HG02973 (cell line): ENCODE measurements at regions not wholly inside any gene's neighbourhood (a gene's known extent, or its start where the extent isn't known, plus 50 kb on each side); places are given as distances from the start of the nearest gene placed in this dataset.

Experiments
- ATAC-seq: cut with Tn5 transposase; IDR thresholded peaks from one replicate; pipeline ENCODE4 v1.9.1; 2021; ENCODE audit warnings: moderate library complexity; ENCODE audit not compliant: unreplicated experiment

DNA sequence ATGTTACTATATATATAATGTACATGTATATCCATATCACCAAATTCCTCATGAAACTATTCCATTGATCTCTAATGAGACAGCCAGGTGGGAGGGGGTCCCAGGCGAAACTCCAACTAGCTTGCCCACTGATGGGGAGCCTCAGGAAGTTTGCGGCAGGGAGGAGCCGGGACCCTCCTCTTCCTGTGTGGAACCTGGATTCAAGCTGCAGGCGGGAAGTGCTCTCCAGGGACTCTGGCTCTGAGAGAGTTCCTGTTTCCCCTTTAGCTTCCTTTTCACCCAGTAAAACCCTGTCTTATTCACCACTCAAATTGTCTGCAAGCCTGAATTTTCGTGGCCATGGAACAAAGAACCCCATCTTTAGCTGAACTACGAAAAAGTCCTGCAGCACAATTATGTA is 152.2 kb downstream of the OPN5 start:
- no peak for ATAC-seq

DNA sequence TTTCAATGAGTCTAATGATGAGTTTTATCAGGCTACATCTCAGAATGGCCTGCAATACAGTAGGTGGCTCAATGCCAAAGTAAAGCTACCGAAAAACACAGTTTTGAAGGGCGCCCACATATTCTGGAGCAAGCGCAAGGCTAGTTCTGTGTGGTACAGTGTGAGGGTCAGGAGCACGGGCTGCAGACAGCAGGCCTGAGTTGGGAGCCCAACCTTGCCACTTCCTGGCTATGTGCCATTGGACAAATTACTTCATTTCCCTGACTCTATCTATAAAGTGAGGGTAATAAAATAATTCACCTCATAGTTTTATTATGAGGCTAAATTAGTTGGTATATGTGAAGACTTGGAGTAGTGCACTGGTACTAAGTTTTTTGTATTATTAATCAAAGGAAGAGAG is 150.7 kb downstream of the OPN5 start:
- no peak for ATAC-seq

DNA sequence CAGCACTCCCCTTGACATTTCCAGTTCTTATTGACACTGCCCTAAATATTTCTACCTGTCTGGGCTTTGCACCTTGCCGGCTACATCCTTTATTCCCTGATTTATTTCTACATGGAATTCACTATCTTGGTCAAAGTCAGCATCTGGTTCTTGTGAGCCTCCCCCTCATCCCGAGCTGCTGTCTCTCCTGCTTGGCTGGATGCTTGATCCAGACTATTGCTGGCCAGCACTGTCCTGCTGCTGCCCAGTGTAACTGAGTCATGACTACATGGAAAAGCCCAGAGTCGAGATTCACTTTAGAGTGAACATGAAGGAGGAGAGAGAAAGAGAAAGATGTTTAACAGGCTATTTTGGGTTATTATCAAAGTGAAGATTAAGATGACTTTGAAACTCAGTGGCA is 142.2 kb downstream of the OPN5 start:
- no peak for ATAC-seq

DNA sequence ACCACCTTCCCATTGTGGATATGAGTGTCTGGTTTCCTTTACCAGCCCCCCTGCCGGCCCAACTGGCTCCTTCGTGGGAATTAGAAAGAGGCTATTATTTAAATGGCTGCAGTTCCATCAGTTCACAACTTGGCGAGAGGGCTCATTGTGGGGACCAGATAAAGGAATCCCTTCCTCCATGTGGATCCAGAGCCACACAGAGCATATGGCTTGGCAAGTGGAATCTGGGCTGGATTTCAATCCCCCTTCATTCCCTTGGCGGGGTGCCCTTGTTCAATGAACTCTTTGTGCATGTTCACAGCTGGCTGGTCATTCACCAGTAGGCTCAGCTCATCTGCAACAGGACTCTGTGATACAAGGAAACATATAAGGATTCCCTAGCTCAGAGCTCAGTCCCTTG is 140.6 kb downstream of the OPN5 start:
- no peak for ATAC-seq

DNA sequence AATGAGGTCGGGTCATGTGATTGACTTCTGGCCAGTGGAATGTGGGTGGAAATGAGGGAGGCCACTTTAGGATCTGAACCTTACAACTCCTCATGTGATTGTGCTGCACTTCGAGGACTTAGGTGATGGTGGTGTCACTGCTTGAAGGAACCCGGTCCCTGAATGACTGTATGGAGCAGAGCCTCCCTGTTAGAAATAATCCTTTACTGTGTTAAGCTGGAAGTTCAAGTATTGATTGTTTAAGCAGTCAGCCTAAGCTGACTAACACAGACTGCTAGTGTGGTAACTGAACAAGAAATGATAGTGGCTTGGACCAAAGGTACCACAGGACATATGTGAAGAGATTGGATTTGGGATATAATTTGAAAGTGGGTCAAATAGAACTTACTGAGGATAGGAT is 138.0 kb downstream of the OPN5 start:
- no peak for ATAC-seq

DNA sequence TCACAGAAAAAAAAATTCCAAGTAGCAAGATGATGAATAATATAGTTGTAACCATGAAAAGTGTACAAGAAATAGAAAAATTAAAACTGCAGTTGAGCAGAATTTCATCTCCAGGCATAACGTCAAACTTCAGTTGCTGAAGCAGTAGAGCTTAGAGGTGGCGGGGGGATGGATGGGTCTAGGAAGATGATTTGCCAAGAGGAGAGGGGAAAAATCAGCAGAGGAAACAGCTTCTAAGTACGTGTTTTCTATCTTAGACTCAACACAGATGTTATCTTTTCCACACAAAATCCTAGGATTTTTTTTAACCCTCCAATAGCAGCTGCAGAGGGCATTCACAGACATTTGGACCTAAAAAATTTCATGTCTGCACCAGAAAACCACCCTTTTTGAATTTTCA is 136.0 kb downstream of the OPN5 start:
- no peak for ATAC-seq

DNA sequence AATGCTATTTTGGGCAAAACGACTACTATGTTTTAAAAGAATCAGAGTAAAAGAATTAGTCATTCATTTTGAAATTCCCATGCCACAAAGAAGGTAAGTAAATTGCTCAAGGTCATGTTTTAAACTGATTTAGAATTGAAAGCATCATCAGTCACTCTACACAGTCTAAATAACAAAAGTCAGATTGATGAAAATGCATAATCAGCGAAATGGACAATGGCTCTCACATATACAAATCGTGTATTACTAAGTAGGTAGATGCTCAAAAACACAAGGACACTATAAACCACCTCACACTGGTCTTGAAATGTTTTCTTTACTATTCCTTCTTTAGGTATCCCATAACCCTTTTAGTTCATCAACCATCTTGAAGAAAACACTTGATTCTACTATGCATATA is 135.4 kb downstream of the OPN5 start:
- no peak for ATAC-seq

DNA sequence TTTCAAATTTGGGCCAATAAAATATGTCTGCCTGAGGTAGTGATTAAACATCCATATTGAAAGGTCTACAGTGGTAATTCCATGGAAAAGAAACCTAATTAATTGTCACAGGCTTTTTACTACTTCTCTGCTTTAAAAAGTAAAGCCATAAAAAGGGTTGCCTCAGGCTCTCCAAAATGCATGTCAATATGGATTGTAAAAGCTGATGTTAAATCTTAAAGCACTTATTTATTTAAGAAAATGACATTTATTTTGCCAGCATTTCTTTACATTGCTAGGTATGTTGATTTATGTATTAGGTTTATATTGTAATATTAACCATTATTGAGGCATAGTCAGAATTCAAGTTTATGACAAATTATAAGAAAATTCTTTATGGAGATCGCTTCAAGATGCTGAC is 133.2 kb downstream of the OPN5 start:
- no peak for ATAC-seq

DNA sequence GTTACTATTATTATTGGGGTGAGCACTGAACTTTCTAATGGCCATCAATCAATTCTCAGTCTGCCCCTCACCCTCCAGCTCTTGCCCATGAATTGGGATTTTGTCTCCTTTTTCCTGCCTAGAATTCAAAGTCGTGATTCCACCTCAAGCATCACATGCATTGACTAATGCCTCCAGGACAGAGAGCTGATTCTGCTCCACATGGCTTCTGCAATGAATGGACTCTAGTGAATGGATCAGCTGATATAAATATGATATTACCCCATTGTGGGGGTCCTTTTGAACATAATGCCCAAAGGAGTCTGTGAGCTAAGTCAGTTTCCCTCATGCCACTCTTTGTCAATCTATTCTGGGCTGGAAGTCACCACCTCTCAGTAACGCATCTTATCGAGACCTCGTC is 126.4 kb downstream of the OPN5 start:
- ATAC-seq, result no peak

DNA sequence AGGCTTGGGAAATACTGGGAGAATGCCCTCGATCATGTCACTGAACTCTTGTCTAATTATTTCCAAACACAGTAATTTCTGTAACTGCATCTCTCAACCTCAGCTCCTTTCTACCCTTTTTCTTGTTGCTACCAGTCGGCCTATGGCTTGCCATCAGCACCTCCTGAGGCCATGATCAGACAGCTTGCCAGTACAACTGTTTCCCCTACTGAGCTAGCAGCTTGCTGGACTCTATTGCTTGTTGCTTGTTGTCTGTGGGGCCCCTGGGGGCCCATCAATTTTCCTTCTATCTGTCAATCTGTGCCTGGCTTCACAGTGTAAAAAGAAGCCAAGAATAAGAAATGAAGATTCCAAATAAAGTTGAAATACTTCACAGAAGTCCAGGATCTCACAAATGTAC is 123.9 kb downstream of the OPN5 start:
- ATAC-seq, result no peak

DNA sequence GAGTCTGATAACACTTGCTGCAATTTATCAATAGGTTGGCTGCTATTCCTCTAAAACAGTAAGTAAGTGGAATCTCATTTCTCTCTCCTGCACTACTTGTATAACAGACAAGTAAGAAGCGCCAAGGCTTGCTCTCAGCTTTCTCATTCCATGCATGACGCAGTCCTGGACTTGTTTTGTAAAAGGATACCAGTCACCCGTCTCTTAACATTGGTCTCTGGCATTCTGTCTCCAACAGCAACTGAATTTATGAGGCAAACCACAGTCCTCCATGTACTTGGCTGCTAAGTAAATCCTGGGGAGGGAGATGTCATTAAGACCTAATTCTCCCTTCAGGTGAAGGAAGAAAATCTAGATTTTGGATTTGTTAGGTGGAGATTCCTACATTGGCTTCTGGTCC is 115.4 kb downstream of the OPN5 start:
- ATAC-seq, result no peak

DNA sequence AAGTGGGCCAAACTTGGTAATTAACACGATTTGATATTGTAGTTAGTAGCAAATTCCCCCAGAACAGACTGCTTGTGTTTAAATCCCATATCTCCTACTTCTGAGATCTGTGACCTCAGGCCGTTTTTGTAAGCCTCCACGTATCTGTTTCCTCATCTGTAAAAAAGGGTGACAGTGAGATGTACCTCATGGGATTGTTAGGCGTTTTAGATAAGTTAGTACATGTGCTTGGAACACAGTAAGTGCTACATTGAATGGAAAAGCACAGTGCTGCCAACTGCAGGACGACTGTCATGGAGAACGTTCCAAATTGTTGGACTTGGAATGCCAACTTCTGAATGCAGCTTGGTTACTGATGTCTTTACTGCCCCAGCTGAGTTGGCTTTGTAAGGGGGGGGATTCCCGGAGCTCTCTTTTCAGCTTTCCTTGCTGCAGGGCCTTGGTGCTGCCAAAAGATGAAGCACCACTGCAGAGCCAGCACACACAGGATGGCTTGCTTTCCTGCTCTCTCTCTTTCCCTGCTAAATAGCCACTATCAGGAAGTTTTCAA is 108.6 kb downstream of the OPN5 start:
- ATAC-seq, result no peak

DNA sequence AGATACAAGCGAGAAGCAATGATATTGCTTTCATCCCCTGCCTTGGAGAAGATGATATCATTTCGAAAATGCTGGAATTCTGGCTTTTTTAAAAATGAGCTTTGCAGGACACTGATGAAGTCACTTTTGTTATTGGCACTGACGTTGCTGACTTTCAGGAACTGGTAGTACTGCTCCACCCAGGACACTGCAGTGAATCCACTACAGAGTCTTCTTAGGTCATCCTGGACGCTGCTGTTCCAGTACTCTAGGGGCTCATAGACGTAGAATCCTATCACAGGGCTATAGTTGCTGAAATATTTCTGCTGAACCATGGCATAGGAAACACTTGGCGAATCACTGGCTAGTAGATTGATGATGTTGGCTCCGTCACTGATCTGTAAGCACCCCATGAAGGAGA is 97.2 kb downstream of the OPN5 start:
- no peak for ATAC-seq
